GM12878 (cell line): ENCODE measurements at regions not wholly inside any gene's neighbourhood (a gene's known extent, or its start where the extent isn't known, plus 50 kb on each side); places are given as distances from the start of the nearest gene placed in this dataset.

Source experiments
- ATAC-seq: fragments of 200-7000 bp; cut with Tn5 transposase; 3 replicates; pipeline ENCODE4 v1.9.1; 2020; ENCODE audit warnings: mild to moderate bottlenecking, moderate library complexity
- BruUV-seq: library from RNA; stranded (reverse); fragments of 400-500 nt; replicated peaks from 2 replicates; lab custom pipeline; 2021; lab: Mats Ljungman, UMichigan
- CTCF ChIA-PET: fragments of 300-600 bp; sonication (Branson Sonifier 250); formaldehyde crosslinking; extraction: SDS; loops from one replicate; lab custom pipeline; 2021; ENCODE audit warnings: inconsistent platforms; lab: Yijun Ruan, JAX
- POLR2A ChIA-PET: fragments of 350-600 bp; formaldehyde crosslinking; extraction: SDS; loops from one replicate; lab custom pipeline; 2021; ENCODE audit warnings: inconsistent platforms; lab: Charles Lee
- RAD21 ChIA-PET: fragments of 300-600 bp; sonication (Branson Sonifier 250); formaldehyde crosslinking; loops from one replicate; lab custom pipeline; 2023; ENCODE audit warnings: antibody characterized with exemption; ENCODE audit not compliant: unreplicated experiment; lab: Charles Lee
- SMC1A ChIA-PET: fragments of 300-600 bp; sonication (Branson Sonifier 250); formaldehyde crosslinking; loops from one replicate; lab custom pipeline; 2023; ENCODE audit not compliant: unreplicated experiment, uncharacterized antibody; lab: Charles Lee
- DNase-seq: peaks from one replicate; pipeline ENCODE4 v3.0.0-alpha.2; 2011; ENCODE audit warnings: low read depth, low spot score
- FAIRE-seq: peaks from 3 replicates; lab custom pipeline; 2011; peaks lifted over from hg19 to GRCh38; lab: Jason Lieb, UNC
- H2AFZ ChIP-seq: 2 replicates; pipeline ENCODE4 v1.6.0; 2011; ENCODE audit warnings: low read depth, low read length, control low read depth; ENCODE audit not compliant: control insufficient read depth
- H3K27ac ChIP-seq: 2 replicates; pipeline ENCODE4 v1.5.1; 2011; ENCODE audit warnings: control low read depth; ENCODE audit not compliant: control insufficient read depth, insufficient read depth
- H3K27me3 ChIP-seq, 2 experiments: replicated peaks in 1 of 2; 2 replicates each; pipeline versions ENCODE4 v1.6.0 to v1.6.1; 2011; ENCODE audit warnings: low read length in 1 of 2; ENCODE audit not compliant: control insufficient read depth in 2 of 2, insufficient read depth in 2 of 2
- H3K36me3 ChIP-seq, 2 experiments: 2 replicates each; pipeline ENCODE4 v1.5.1; 2011; ENCODE audit warnings: low read length in 1 of 2; ENCODE audit not compliant: control insufficient read depth in 2 of 2, insufficient read depth in 2 of 2
- H3K4me1 ChIP-seq: 2 replicates; pipeline ENCODE4 v1.6.1; 2011; ENCODE audit warnings: mild to moderate bottlenecking, low read length, moderate library complexity, mixed read lengths; ENCODE audit not compliant: control insufficient read depth, insufficient read depth
- H3K4me2 ChIP-seq: 2 replicates; pipeline ENCODE4 v1.6.0; 2011; ENCODE audit warnings: control low read depth; ENCODE audit not compliant: control insufficient read depth, insufficient read depth
- H3K4me3 ChIP-seq: fragments of 200-600 bp; sonication (generic); 2 replicates; pipeline ENCODE4 v1.5.1; 2016
- H3K79me2 ChIP-seq: 2 replicates; pipeline ENCODE4 v1.6.0; 2011; ENCODE audit warnings: low read length; ENCODE audit not compliant: control insufficient read depth, insufficient read depth
- H3K9ac ChIP-seq: 2 replicates; pipeline ENCODE4 v1.8.0; 2011; ENCODE audit warnings: low read length, control low read depth, mixed read lengths; ENCODE audit not compliant: control insufficient read depth, insufficient read depth
- H3K9me3 ChIP-seq: replicated peaks from 3 replicates; pipeline ENCODE4 v1.5.1; 2011; ENCODE audit warnings: mild to moderate bottlenecking, low read length; ENCODE audit not compliant: control insufficient read depth, insufficient read depth
- H4K20me1 ChIP-seq: 2 replicates; pipeline ENCODE4 v1.6.0; 2011; ENCODE audit not compliant: control insufficient read depth, insufficient read depth
- GABPA ChIP-seq: IDR thresholded peaks from 2 replicates; pipeline ENCODE4 v1.6.1; 2014; ENCODE audit warnings: antibody characterized with exemption, low read depth, mild to moderate bottlenecking, inconsistent platforms
- HCFC1 ChIP-seq: fragments of 150-350 bp; IDR thresholded peaks from 2 replicates; pipeline ENCODE4 v1.6.1; 2014; ENCODE audit warnings: low read length
- IKZF1 ChIP-seq: fragments of 450-650 bp; conservative IDR thresholded peaks from 2 replicates; pipeline ENCODE4 v1.6.1; 2017; ENCODE audit warnings: antibody characterized with exemption, mild to moderate bottlenecking
- KLF5 ChIP-seq: fragments of 450-650 bp; IDR thresholded peaks from 2 replicates; pipeline ENCODE4 v1.6.1; 2014; ENCODE audit warnings: mild to moderate bottlenecking; ENCODE audit not compliant: partially characterized antibody
- YY1 ChIP-seq: IDR thresholded peaks from 2 replicates; pipeline ENCODE4 v1.6.1; 2011; ENCODE audit warnings: low read depth, mild to moderate bottlenecking, low read length
- WGBS: methylation state at CpG from one replicate; pipeline ENCODE4 v1.1.6; 2016; ENCODE audit warnings: low lambda C conversion rate; ENCODE audit not compliant: insufficient replicate concordance, insufficient coverage; ENCODE audit errors: missing lambda C conversion rate; 5-methylcytosine and 5-hydroxymethylcytosine counted together
- in situ Hi-C: fragments of 300-500 bp; cut with MboI; formaldehyde crosslinking; loops from 9 replicates; pipeline ENCODE4 v1.14.3; 2018; ENCODE audit warnings: mixed read lengths
- intact Hi-C: fragments of 100-400 bp; cut with micrococcal nuclease; formaldehyde crosslinking; loops from one replicate; pipeline ENCODE4 v1.14.2; 2022; ENCODE audit not compliant: unreplicated experiment
- TF ChIP-seq, protein P1 (sequence below): fragments of 450-650 bp; formaldehyde crosslinking; IDR thresholded peaks from 2 replicates; pipeline ENCODE4 v1.5.0; 2022; ENCODE audit warnings: mild to moderate bottlenecking, missing genetic modification characterization
- TF ChIP-seq, protein P2 (sequence below): fragments of 450-650 bp; formaldehyde crosslinking; IDR thresholded peaks from 2 replicates; pipeline ENCODE4 v1.4.0; 2020; ENCODE audit warnings: mild to moderate bottlenecking, moderate library complexity
- TF ChIP-seq, protein P3 (sequence below): IDR thresholded peaks from 2 replicates; pipeline ENCODE4 v1.6.1; 2012; ENCODE audit warnings: improper control_type of control experiment, low read depth, low read length; ENCODE audit not compliant: insufficient replicate concordance

DNA sequence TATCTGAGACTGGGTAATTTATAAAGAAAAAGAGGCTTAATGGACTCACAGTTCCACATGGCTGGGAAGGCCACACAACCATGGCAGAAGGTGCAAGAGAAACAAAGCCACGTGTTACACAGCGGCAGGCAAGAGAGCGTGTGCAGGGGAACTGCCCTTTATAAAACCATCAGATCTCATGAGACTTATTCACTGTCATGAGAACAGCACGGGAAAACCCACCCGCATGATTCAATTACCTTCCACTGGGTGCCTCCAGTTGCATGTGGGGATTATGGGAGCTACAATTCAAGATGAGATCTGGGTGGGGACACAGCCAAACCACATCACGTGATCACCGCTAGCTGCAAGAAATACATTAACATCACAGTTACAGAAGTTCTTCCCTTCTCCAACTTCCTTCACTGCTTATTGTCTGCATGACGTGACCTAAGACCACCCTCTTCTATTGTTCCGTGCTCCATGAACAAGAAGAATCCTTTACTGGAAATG lies 84.9 kb upstream of the SMARCA2 start (continued):
- TF ChIP-seq, protein P1, sequence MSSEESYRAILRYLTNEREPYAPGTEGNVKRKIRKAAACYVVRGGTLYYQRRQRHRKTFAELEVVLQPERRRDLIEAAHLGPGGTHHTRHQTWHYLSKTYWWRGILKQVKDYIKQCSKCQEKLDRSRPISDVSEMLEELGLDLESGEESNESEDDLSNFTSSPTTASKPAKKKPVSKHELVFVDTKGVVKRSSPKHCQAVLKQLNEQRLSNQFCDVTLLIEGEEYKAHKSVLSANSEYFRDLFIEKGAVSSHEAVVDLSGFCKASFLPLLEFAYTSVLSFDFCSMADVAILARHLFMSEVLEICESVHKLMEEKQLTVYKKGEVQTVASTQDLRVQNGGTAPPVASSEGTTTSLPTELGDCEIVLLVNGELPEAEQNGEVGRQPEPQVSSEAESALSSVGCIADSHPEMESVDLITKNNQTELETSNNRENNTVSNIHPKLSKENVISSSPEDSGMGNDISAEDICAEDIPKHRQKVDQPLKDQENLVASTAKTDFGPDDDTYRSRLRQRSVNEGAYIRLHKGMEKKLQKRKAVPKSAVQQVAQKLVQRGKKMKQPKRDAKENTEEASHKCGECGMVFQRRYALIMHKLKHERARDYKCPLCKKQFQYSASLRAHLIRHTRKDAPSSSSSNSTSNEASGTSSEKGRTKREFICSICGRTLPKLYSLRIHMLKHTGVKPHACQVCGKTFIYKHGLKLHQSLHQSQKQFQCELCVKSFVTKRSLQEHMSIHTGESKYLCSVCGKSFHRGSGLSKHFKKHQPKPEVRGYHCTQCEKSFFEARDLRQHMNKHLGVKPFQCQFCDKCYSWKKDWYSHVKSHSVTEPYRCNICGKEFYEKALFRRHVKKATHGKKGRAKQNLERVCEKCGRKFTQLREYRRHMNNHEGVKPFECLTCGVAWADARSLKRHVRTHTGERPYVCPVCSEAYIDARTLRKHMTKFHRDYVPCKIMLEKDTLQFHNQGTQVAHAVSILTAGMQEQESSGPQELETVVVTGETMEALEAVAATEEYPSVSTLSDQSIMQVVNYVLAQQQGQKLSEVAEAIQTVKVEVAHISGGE (CRISPR knock-in tag): peak; percentile 56
- TF ChIP-seq, all 136 proteins: peak for 51; not testable (repeated sequence) for 85

DNA sequence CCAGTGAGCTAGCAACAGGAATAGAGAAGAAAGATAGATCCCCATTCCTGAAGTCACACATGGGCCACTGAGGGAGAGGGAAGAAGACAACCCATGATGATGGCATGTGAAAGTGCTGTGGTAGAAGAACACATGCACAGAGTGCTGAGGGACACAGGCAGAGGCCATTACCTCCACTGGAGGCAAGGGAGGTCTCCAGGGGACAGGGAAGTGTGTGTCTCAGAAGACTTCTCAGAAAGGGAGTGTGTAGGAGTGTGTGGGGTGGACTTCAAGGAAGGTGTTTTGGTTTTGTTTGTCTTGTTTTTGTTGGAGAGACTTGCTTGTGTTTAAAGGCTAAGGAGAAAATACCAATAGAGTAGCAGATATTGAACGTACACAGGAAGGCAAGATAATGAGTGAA lies 77.0 kb upstream of the SMARCA2 start:
- Histone ChIP-seq H3K4me1 (peaks cover 25% of the 10 kb centered on the region), H4K20me1 (no peaks in the 10 kb centered on the region), H3K36me3 (no peaks in the 10 kb centered on the region), H3K4me3 (peak overlapping the region; percentile 63), H3K27me3 (no peaks in the 10 kb centered on the region), H3K79me2 (no peaks in the 10 kb centered on the region), H2AFZ (peak overlapping the region; percentile 47), H3K9me3 (peaks cover 3% of the 10 kb centered on the region; the same call in 2 of the 3 replicates), H3K9ac (peak overlapping the region; percentile 59), H3K4me2 (peak overlapping the region; percentile 98), H3K27ac (peak overlapping the region; percentile 97)
- ChIA-PET RAD21 (interaction anchor here (0.7 to 4.8 kb wide), 13 partner anchors 8 to 929 kb away, joined by 3 to 62 read pairs (median 4); no protein-coding TSS in a partner anchor), SMC1A (interaction anchor here (0.8 to 6.9 kb wide), 16 partner anchors 8 to 478 kb away, joined by 3 to 90 read pairs (median 4); no protein-coding TSS in a partner anchor), CTCF (interaction anchor here (0.6 to 5.8 kb wide), 6 partner anchors 14 to 372 kb away, joined by 3 to 94 read pairs (median 5); no protein-coding TSS in a partner anchor), POLR2A (interaction anchor here (1.2 to 1.9 kb wide), 3 partner anchors 63 to 116 kb away, joined by 3 to 6 read pairs (median 3); no protein-coding TSS in a partner anchor)
- DNase-seq (no peak), ATAC-seq (peak; percentile 40), FAIRE-seq (no peak)
- WGBS: 0% methylated on average over 1 of the region's 1 CpG
- intact Hi-C loops: loop anchor here (1.0 to 5.0 kb wide), 4 partner anchors 8 to 476 kb away; no protein-coding TSS in a partner anchor
- in situ Hi-C loops: loop anchor here (5.0 kb wide), 1 partner anchor 61 kb away; no protein-coding TSS in a partner anchor
- BruUV-seq: no TSS peak
- TF ChIP-seq, protein P2, sequence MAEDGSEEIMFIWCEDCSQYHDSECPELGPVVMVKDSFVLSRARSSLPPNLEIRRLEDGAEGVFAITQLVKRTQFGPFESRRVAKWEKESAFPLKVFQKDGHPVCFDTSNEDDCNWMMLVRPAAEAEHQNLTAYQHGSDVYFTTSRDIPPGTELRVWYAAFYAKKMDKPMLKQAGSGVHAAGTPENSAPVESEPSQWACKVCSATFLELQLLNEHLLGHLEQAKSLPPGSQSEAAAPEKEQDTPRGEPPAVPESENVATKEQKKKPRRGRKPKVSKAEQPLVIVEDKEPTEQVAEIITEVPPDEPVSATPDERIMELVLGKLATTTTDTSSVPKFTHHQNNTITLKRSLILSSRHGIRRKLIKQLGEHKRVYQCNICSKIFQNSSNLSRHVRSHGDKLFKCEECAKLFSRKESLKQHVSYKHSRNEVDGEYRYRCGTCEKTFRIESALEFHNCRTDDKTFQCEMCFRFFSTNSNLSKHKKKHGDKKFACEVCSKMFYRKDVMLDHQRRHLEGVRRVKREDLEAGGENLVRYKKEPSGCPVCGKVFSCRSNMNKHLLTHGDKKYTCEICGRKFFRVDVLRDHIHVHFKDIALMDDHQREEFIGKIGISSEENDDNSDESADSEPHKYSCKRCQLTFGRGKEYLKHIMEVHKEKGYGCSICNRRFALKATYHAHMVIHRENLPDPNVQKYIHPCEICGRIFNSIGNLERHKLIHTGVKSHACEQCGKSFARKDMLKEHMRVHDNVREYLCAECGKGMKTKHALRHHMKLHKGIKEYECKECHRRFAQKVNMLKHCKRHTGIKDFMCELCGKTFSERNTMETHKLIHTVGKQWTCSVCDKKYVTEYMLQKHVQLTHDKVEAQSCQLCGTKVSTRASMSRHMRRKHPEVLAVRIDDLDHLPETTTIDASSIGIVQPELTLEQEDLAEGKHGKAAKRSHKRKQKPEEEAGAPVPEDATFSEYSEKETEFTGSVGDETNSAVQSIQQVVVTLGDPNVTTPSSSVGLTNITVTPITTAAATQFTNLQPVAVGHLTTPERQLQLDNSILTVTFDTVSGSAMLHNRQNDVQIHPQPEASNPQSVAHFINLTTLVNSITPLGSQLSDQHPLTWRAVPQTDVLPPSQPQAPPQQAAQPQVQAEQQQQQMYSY (CRISPR knock-in tag): no peak
- TF ChIP-seq KLF5 (no peak), HCFC1 (0 out of 2 replicates have a peak, but pooled peaks have one; percentile 2), IKZF1 (no peak), GABPA (no peak), YY1 (peak; percentile 58; the same call in 1 of the 2 replicates)
- TF ChIP-seq, protein P3, sequence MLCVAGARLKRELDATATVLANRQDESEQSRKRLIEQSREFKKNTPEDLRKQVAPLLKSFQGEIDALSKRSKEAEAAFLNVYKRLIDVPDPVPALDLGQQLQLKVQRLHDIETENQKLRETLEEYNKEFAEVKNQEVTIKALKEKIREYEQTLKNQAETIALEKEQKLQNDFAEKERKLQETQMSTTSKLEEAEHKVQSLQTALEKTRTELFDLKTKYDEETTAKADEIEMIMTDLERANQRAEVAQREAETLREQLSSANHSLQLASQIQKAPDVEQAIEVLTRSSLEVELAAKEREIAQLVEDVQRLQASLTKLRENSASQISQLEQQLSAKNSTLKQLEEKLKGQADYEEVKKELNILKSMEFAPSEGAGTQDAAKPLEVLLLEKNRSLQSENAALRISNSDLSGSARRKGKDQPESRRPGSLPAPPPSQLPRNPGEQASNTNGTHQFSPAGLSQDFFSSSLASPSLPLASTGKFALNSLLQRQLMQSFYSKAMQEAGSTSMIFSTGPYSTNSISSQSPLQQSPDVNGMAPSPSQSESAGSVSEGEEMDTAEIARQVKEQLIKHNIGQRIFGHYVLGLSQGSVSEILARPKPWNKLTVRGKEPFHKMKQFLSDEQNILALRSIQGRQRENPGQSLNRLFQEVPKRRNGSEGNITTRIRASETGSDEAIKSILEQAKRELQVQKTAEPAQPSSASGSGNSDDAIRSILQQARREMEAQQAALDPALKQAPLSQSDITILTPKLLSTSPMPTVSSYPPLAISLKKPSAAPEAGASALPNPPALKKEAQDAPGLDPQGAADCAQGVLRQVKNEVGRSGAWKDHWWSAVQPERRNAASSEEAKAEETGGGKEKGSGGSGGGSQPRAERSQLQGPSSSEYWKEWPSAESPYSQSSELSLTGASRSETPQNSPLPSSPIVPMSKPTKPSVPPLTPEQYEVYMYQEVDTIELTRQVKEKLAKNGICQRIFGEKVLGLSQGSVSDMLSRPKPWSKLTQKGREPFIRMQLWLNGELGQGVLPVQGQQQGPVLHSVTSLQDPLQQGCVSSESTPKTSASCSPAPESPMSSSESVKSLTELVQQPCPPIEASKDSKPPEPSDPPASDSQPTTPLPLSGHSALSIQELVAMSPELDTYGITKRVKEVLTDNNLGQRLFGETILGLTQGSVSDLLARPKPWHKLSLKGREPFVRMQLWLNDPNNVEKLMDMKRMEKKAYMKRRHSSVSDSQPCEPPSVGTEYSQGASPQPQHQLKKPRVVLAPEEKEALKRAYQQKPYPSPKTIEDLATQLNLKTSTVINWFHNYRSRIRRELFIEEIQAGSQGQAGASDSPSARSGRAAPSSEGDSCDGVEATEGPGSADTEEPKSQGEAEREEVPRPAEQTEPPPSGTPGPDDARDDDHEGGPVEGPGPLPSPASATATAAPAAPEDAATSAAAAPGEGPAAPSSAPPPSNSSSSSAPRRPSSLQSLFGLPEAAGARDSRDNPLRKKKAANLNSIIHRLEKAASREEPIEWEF: no peak
